ENCODE measurements at regions not wholly inside any gene's neighbourhood (a gene's known extent, or its start where the extent isn't known, plus 50 kb on each side); places are given as distances from the start of the nearest gene placed in this dataset.

- no peak for TF ChIP-seq FOXK1 (CRISPR knock-in tag; IDR thresholded peaks at IDR 0.05; ENCODE audit: borderline replicate concordance)
- TF ChIP-seq MAX (CRISPR knock-in tag; IDR thresholded peaks at IDR 0.05): no peak
- TF ChIP-seq ETV6 (IDR thresholded peaks at IDR 0.05; ENCODE audit: borderline replicate concordance in 1 of 2, low read depth in 2 of 2, low read length in 1 of 2): no peak
- no peak for TF ChIP-seq ETV6 (CRISPR knock-in tag; IDR thresholded peaks at IDR 0.05; ENCODE audit: borderline replicate concordance)
- no peak for TF ChIP-seq E2F8 (IDR thresholded peaks at IDR 0.05; ENCODE audit: low read depth, partially characterized antibody)
- TF ChIP-seq ETV5 (CRISPR knock-in tag; IDR thresholded peaks at IDR 0.05; ENCODE audit: low read depth): no peak
- TF ChIP-seq POLR2A (conservative IDR thresholded peaks at IDR 0.05): no peak
- TF ChIP-seq PTTG1 (tag; IDR thresholded peaks at IDR 0.05; ENCODE audit: low read depth): no peak
- no peak for TF ChIP-seq ARID2 (IDR thresholded peaks at IDR 0.05)
- no peak for TF ChIP-seq CTCF (IDR thresholded peaks at IDR 0.05 in 2 of 3, conservative IDR thresholded peaks at IDR 0.05 in 1 of 3; ENCODE audit: insufficient read depth in 2 of 3, low read depth in 1 of 3, low read length in 3 of 3)
- no peak for TF ChIP-seq RBM15 (IDR thresholded peaks at IDR 0.05; ENCODE audit: insufficient read depth, low read length)
- no peak for TF ChIP-seq RFX5 (IDR thresholded peaks at IDR 0.05; ENCODE audit: low read depth, low read length)
- no peak for TF ChIP-seq ZNF561 (CRISPR knock-in tag; conservative IDR thresholded peaks at IDR 0.05)
Measured at GRCh38 chr10:85408388-85408787, 958.2 kb downstream of the GRID1 start.

Measured in K562 (cell line).